K562 (cell line): ENCODE measurements at regions not wholly inside any gene's neighbourhood (a gene's known extent, or its start where the extent isn't known, plus 50 kb on each side); places are given as distances from the start of the nearest gene placed in this dataset.

Experiments
- CHD1 ChIP-seq: fragments of 200-600 bp; sonication (generic); IDR thresholded peaks from one replicate; pipeline ENCODE4 v1.6.1; 2012; ENCODE audit warnings: mild to moderate bottlenecking, moderate library complexity, low read length, inconsistent platforms
- HDAC2 ChIP-seq: fragments of 450-650 bp; IDR thresholded peaks from 2 replicates; pipeline ENCODE4 v1.6.1; 2016; ENCODE audit warnings: mild to moderate bottlenecking
- NEUROD1 ChIP-seq: fragments of 150-350 bp; IDR thresholded peaks from 2 replicates; pipeline ENCODE4 v1.6.1; 2014; ENCODE audit warnings: borderline replicate concordance, low read length, low read depth; ENCODE audit not compliant: partially characterized antibody
- SREBF1 ChIP-seq: fragments of 150-350 bp; IDR thresholded peaks from 2 replicates; pipeline ENCODE4 v1.6.1; 2014; ENCODE audit warnings: antibody characterized with exemption, low read depth, low read length, borderline replicate concordance
- ZNF23 ChIP-seq: fragments of 250-450 bp; sonication (Bioruptor Pico); IDR thresholded peaks from 2 replicates; pipeline ENCODE4 v1.4.0; 2020; ENCODE audit warnings: mild to moderate bottlenecking
- ZNF318 ChIP-seq, 2 experiments: fragments of 450-650 bp; IDR thresholded peaks; 2 replicates each; pipeline ENCODE4 v1.6.1; 2016; ENCODE audit warnings: mild to moderate bottlenecking in 2 of 2, borderline replicate concordance in 1 of 2, low read depth in 1 of 2, moderate library complexity in 1 of 2

- no peak for TF ChIP-seq ZNF318 (IDR thresholded peaks at IDR 0.05; ENCODE audit: borderline replicate concordance in 1 of 2, low read depth in 1 of 2)
- no peak for TF ChIP-seq ZNF23 (CRISPR knock-in tag)
- no peak for TF ChIP-seq NEUROD1
- TF ChIP-seq HDAC2: no peak
- TF ChIP-seq SREBF1: no peak
- no peak for TF ChIP-seq CHD1
Observed at GRCh38 chr6:92682516-92683398, 736.6 kb downstream of the EPHA7 start (continued).
